SK-MEL-5 (cell line): ENCODE measurements at regions not wholly inside any gene's neighbourhood (a gene's known extent, or its start where the extent isn't known, plus 50 kb on each side); places are given as distances from the start of the nearest gene placed in this dataset.

Source experiments
- DNase-seq: peaks from one replicate; pipeline ENCODE4 v3.0.0-alpha.2; 2016; ENCODE audit warnings: low read depth, low spot score
- in situ Hi-C: cut with HindIII; loops from 2 replicates; pipeline ENCODE4 v1.10.0; 2016; ENCODE audit warnings: low sequenced_read_pairs, high pct_unique_total_duplicates, low pct_unique_long_range_greater_than_20kb

DNA sequence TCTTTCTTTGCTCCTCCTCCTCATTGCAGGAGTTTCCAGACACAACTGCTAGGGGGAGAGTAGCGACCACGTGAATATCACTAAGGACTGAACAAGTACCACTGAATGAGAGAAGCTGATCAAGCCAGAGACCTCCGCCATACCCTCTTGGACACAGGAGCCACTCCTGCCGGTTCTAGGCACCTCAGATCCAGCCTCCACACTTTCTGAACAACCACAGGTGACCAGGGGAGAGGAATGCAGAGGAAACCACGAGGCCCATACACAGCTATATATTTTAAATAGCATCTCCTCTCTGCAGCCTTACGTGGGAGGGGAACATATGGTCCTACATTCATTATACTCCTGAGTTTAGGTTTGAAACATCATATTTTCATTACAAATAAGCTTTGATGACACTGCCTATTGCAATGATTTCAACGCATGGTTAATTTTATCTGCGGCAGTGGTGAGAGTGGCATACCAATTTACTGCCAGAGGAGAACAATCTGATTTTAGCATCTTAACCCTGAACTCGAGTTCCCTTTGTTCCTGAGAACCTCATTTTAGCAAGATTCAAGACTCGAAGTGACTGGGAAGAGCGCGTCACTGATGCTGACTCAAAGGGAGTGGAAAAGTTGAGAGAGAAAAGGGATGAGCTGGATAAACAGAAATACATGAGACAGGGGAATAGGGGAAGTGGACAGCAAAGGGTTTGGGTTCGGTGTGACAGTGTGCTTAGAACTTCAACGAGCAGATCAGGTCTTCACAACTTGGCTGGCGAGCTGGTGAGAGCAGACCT is 231.7 kb upstream of the PPARGC1A start:
- DNase-seq = no peak
- in situ Hi-C loops = no loop called here

DNA sequence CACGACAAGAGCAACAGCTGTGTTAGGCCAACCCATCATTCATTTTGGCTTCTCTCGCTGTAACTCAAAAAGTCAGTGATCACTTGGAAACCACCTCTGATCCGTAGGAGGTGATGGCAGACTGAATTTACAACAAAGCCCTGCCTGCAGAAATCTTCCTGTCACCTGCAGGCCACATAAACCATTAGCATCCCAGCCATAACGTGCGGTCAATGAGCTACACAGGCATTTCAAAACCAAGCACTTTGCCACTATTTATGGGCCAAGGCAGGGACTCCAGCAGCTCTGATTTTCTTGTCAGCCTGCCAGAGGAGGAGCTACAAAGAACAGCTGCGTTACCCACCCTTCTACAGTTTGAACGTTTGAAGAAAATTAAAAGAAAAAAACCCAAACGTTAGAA is 228.1 kb upstream of the PPARGC1A start:
- DNase-seq = no peak
- in situ Hi-C loops = no loop called here

DNA sequence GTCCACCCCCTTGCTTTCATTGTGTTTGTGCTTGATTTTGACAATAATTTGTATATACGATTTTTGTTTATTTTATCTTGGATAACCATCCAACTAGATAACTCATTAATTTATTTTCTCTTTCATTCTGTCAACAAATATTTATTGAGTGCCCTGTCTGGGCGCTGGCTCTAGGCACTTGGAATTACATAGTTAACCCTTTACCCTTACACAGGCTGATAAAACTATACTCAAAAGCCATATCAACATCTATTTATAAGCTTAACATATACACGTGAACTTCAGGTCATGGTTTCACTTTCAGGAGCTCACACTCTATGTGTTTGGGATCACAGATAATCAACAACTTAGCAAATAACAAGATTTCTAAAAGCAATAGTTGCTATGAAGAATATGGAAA is 226.3 kb upstream of the PPARGC1A start:
- in situ Hi-C loops = no loop called here
- DNase-seq = no peak

DNA sequence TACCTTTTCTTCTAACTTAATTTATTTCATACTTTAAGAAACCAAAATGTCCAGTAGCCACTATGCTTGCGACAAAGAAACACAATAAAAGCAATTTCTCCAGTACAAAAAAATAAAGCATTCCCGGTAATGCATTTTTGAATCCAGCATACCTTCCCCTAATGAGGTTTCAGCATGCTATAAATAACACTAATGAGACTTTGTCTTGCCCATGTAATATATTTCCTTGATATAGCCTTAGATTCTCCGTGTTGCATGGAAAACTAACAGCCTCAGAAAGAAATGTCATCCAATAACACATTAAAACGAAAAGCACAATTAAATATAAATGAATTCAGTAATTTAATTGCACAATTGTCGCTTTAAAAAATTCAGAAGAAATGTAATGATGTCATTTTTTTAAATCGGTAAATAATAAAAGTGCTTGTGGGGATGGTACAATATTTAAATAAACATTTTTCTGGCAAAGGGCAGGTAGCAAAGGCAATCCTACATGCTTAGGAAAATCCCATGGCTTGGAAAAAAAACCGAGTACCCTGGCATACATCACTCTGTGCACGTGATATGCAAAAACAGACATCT is 225.2 kb upstream of the PPARGC1A start:
- in situ Hi-C loops = no loop called here
- no peak for DNase-seq

DNA sequence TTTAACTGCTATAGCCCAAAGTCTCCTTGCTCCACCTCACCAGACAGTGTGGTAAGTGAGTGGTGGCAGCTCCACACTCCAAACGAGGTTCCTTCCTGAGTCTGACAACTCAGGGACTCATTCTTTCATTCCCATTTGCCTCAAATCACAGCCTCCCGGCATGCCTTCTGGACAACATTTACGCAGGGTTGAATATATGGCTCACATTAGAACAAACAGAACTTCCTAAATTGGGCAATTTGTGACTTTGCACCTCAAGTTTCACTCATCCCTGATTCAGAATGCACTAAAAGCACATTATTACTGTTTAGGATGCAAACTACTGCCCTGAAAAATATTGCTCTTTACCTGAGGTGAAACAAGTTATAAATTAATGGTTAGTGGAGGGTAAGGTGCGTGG is 224.6 kb upstream of the PPARGC1A start:
- in situ Hi-C loops = no loop called here

DNA sequence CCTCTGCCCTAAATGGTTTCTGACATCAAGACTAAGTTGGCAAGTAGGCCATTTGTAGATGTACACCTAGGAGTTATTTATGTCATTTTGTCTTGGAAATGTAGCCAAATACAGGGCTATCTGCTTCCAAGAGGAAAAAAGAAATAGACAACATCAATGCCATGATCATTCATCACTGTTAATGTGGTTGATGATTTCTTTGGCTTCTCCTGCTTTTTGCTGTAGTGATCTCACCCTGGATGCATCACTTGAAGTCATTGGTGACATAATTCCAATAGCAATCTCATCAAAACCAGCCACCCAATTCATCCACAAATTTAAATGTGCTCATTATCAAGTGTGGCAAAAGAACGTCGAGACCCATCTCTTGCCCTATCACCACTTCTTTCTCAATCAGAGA is 222.6 kb upstream of the PPARGC1A start:
- DNase-seq = no peak
- in situ Hi-C loops = no loop called here

More for the DNA sequence above, 224.6 kb upstream of the PPARGC1A start:
- DNase-seq = no peak

DNA sequence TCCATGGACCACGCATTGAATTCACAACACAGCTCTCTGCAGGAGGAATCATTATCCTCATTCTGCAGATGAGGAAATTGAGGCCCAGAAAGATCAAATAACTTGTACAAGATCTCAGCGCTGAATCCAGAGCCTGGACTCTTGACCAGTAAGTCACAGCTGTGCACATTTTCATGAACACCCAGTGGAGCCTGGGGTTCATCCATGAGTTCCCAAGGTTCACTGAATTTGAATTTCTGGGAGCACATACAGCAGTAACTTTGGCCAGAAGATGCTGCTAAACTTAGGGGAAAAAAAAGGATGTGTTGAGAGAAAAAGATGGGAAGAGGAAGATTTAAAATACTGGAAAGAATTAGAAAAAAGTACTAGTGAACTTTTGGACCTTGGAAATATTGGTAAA is 218.7 kb upstream of the PPARGC1A start:
- in situ Hi-C loops = no loop called here
- DNase-seq = no peak

DNA sequence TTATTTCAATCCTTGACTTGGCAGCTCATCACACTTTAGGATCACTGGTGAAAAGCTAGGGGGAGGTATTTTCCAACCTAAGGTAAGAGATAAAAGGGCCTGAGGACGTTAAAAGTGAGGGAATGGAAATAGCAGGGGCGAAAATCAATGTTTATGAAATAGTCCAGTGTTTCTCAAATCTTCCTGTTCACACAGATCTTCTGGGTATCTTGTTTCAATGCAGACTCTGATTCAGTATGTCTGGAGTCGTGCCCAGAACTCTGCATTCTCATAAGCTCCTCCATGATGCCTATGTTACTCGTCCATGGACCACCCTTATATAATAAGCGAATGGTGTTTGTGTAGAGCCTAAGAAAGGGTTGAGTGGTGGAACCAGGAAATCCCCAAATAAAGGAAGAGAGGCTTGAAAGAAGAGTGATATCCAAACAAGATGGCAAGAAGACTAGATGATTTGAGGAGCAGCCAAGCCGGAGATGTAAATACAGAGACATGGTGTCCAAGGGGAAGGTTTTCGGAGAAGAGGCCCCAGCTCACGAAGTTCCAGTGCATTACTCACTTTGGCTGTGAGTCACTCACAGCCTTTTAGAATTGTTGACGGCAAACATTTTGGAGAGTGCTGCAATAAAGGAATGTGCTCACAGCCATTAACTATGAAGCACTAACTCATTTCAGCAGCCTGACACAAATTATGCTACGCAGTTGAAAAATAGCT is 215.6 kb upstream of the PPARGC1A start:
- in situ Hi-C loops = no loop called here
- DNase-seq = no peak

DNA sequence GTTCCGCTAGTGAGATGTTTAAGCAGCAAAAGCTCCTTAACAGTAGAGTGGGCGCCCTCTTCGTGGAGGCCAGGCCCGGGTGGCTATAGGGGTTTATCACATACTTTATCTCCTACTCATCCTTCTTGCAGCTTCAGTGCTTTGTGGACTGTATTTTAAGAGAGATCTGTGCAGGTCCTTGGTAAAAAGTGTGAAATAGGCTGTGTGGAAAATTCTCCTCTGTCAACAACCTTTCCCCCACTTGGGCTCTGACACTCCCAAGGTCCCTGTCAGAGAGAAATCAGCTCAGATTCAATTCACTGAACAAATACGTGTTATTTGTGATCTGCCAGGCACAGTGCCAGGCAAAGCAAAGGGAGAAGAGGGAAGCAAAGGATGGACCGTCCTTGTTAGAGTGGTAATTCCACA is 214.3 kb upstream of the PPARGC1A start:
- in situ Hi-C loops = no loop called here
- no peak for DNase-seq

DNA sequence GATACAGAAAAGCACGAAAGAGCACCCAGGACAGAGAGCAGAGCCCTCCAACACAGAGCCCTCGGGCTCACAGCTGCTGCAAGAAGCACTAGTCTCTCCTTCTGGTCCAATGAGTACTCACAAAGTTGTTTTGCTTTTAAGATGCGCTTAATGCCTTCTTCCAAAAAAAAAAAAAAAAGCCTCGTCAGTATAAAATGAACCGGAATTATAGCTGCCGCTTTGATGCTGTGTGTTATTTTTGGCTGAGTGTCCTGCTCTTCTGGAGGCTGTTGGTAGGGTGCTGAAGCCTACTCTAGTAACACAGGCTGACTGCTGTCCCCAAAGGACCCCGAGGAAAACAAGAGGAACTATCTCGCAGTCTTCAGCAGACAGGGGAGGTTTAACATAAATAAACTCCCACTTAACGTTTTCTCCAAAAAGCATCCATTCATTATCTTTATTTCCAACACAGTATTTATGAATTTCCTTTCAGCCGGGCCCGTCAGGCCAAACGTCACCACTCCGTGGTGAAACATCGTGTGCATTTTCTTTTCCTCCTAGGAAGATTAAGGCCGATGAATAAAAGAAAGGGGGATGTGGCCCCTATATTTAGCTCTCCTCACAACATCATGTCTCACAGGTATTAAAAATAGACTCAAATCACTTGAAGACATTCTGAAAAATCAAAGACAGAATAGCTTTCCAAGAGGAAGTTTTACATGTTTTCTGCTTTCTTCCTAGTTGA is 213.7 kb upstream of the PPARGC1A start:
- DNase-seq = no peak
- in situ Hi-C loops = no loop called here

DNA sequence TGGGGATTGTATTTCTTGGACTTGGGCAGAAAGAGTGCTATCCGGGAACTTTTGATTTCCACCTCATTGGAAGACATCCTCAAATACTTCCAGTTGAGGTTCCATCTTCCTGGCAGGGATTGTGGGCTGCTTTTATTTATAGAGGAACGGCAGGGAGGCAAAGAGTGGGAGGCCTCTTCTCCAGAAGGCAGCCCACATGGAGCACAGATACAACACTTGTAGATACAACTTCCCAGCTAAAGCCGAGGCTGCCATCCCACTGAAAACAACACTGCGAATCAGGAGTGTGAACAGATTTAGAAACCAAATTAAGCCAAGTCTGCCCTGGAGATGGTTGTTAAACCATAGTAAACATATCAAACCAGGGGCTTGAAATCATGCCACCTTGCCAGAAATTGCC is 212.8 kb upstream of the PPARGC1A start:
- no peak for DNase-seq
- in situ Hi-C loops = no loop called here

DNA sequence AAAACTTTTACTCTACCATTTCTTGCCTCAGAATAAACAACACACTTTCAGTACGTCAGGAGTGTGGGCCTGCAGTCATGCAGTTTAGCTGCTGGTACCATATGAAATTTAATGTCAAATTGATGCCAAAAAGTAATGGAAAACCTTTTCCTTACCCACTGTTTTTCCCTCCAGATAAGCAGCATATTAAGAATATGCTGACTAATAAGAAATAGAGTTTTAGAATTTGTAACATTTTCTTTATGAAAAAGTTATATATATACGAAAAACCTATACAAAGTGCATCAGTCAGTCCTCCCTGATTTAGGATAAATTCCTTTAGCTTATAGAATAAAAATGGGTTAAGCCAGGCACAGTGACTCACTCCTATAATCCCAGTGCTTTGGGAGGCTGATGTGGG is 206.8 kb upstream of the PPARGC1A start:
- in situ Hi-C loops = no loop called here
- no peak for DNase-seq

DNA sequence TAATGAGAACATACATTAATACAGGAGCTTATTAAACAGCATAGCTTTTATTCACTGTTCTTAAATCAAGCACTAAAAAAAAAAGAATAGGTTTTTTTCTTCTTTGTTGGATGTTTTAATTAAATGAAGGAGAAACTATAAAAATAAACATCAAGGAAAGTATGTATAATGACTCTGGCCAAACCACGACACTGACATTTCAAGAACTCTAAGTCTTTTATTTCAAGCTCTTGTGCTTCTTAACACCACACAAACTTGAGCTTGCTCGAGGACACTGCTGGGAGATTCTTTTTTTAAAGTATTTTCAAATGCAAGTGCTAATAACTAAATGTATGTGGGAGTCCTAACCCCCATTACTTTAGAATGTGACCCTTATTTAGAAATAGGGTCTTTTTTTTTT is 204.9 kb upstream of the PPARGC1A start:
- no peak for DNase-seq
- in situ Hi-C loops = no loop called here

DNA sequence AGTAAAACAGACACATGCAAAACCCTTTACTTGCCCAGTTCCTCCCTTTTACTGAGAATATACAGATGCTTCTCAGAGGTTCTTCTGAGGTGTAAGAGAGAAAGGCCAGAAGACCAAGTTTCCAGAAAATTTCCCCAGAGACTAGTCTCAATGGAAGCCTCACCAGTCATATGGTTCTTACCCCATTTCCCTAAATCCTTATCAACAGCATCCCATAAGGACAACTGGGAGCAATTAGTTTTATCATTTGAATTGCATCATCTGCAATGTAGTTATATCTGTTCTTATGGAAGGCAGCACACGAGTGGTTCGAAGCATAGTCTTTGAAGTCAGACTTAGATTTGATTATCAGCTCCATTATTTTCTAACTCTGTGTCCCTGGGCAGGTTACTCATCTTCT is 203.6 kb upstream of the PPARGC1A start:
- no peak for DNase-seq
- in situ Hi-C loops = no loop called here

DNA sequence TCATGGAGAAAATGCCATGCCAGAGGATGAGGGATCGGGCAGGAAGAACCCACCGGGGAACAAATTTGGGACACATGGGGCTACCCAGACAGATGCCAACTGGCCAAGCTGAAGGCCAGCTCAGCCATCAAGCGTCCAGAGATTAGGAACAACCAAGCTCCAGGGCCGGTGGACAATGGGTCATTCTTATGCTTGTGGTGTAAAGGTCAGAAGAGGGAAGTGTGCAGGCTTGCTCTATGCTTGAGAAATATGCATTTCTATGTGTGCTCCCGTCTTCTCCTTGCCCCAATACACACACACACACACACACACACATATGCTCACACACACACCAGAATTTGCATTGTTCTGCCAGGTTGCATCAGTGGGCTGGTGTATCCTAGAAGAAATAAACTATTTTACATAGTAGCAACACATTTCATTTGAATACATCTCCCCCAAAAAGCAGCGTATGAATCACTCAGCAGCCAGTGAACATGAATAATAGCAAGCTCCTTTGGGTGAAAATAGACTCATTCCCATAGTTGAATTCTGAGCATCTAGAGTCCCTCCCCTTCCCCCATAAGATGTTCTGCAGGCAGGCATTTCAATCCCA is 201.9 kb upstream of the PPARGC1A start:
- in situ Hi-C loops = no loop called here
- DNase-seq = peak; percentile 35

DNA sequence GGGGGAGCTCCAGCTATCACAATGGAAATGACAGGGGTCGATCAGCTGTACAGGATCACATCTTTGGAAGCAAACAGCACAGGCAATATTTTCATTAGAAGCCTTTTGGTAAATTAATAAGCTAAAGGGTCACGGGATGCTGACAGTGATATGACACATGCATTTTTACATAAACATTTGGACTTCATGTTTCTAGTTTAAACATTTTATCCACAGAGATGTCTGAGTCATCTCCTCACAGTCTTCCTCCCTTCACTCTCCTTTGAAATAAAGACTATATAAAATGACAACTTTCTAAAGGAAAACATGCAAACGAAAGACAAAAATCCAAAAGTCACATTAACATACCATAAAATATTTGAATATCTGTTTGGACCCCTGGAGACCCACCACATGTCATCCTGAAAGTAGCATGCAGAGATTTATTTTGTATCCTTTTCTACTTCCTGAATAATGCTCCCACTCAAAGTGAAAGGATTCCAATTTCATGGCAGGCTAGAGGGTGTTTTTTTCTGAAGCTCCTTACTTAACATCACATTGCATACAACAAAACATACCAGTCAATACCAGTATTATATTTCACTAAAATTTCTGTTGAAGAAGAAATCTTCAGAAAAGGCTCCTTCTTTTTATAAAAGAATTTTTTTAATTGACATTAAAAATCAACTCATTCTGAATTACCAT is 200.1 kb upstream of the PPARGC1A start:
- in situ Hi-C loops = no loop called here
- DNase-seq = no peak

DNA sequence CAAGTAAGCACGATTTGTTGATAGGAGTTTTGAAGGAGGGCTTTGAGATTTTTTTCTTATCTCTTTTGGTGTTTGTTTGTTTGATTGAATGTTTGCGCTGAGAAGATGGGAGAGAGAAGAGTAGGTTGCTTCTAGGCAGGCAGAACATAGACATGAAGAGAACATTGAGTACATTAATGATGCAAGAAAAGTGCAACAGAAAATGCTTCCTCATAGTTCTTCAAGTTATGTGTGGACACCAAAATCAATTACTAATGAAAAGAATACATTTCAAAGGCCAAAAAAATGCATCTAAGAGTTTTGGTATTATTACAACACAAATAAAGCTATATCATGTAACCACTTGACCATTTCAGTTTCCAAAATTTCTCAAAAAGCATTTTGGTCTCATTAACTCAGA is 191.0 kb upstream of the PPARGC1A start:
- no peak for DNase-seq
- in situ Hi-C loops = no loop called here
